Right cardiac atrium (tissue), 5 donors: ENCODE measurements at regions not wholly inside any gene's neighbourhood (a gene's known extent, or its start where the extent isn't known, plus 50 kb on each side); places are given as distances from the start of the nearest gene placed in this dataset.

Experiments used
- ATAC-seq, 2 donors: fragments of 200-7000 bp; cut with Tn5 transposase; one replicate each; pipeline versions ENCODE4 v1.8.0 to v1.9.1; 2020; ENCODE audit warnings: moderate library complexity in 2 of 2, mild to moderate bottlenecking in 1 of 2
- DNase-seq, 3 donors: peaks; one replicate each; pipeline ENCODE4 v3.0.0-alpha.2; 2020
- H3K27ac ChIP-seq: one replicate; pipeline ENCODE4 v1.5.1; 2013; ENCODE audit warnings: mild to moderate bottlenecking, low read length, control low read depth, moderate library complexity
- H3K27me3 ChIP-seq: one replicate; pipeline ENCODE4 v1.6.1; 2013; ENCODE audit not compliant: control insufficient read depth, insufficient read depth
- H3K4me1 ChIP-seq: one replicate; pipeline ENCODE4 v1.6.1; 2013; ENCODE audit warnings: low read length; ENCODE audit not compliant: control insufficient read depth, insufficient read depth
- H3K4me3 ChIP-seq: one replicate; pipeline ENCODE4 v1.5.1; 2013; ENCODE audit warnings: low read length, control low read depth
- H3K9me3 ChIP-seq: one replicate; pipeline ENCODE4 v1.6.1; 2013; ENCODE audit warnings: low read length; ENCODE audit not compliant: control insufficient read depth
- WGBS: extraction: QIAGEN DNeasy Blood & Tissue Kit; methylation state at CpG from one replicate; pipeline ENCODE4 v1.1.7; 2013; 5-methylcytosine and 5-hydroxymethylcytosine counted together
- intact Hi-C, 4 donors: fragments of 100-400 bp; cut with DNase I; formaldehyde crosslinking; loops; one replicate each; pipeline versions ENCODE4 v1.11.0 to v1.14.0; 2022 to 2023
- donor health status: healthy with polysubstance abuse.
- donor health status: DM: no; HTN: yes; CAD: no.
- donor health status: DM: no; HTN: no; CAD: no.
- donor health status: DM: no; HTN: yes; CAD: no; lungs with severe emphysema.
- donor health status: DM: yes; HTN: yes; CAD: no.

- Histone ChIP-seq H3K4me3 (no peak overlapping the region), H3K9me3 (no peaks in the 10 kb centered on the region), H3K27me3 (no peaks in the 10 kb centered on the region), H3K4me1 (no peaks in the 10 kb centered on the region), H3K27ac (no peak overlapping the region)
- intact Hi-C loops: no loop called here
- ATAC-seq (no peak), DNase-seq (no peak)
- 67% methylated on average over 2 of the region's 2 CpGs for WGBS
Measured at GRCh38 chr13:103405297-103405696, 339.1 kb upstream of the SLC10A2 start.

GRCh38 chr13:103403814-103404213, 337.6 kb upstream of the SLC10A2 start:
- Histone ChIP-seq H3K27me3 (no peaks in the 10 kb centered on the region), H3K4me1 (no peaks in the 10 kb centered on the region), H3K4me3 (no peak overlapping the region), H3K9me3 (no peaks in the 10 kb centered on the region), H3K27ac (no peak overlapping the region)
- intact Hi-C loops: no loop called here
- WGBS: 37% methylated on average over 1 of the region's 1 CpG
- DNase-seq: no peak
- no peak for ATAC-seq

GRCh38 chr13:103403148-103403740, 337.0 kb upstream of the SLC10A2 start:
- Histone ChIP-seq H3K27ac (no peak overlapping the region), H3K4me3 (no peak overlapping the region), H3K4me1 (no peaks in the 10 kb centered on the region), H3K9me3 (no peaks in the 10 kb centered on the region), H3K27me3 (no peaks in the 10 kb centered on the region)
- intact Hi-C loops: no loop called here
- ATAC-seq (no peak), DNase-seq (no peak)
- 90% methylated on average over 4 of the region's 4 CpGs for WGBS

- no peak overlapping the region for H3K4me3 ChIP-seq
Measured at GRCh38 chr13:103395139-103395538, 328.9 kb upstream of the SLC10A2 start.

GRCh38 chr13:103394618-103395017, 328.4 kb upstream of the SLC10A2 start:
- DNase-seq (no peak), ATAC-seq (no peak)
- WGBS: 85% methylated on average over 2 of the region's 2 CpGs
- H3K27ac ChIP-seq: no peak overlapping the region
- H3K4me1 ChIP-seq: no peaks in the 10 kb centered on the region
- H3K27me3 ChIP-seq: no peaks in the 10 kb centered on the region
- no peak overlapping the region for H3K4me3 ChIP-seq
- intact Hi-C loops: no loop called here
- H3K9me3 ChIP-seq: no peaks in the 10 kb centered on the region

More at GRCh38 chr13:103395139-103395538, 328.9 kb upstream of the SLC10A2 start:
- no peaks in the 10 kb centered on the region for H3K4me1 ChIP-seq
- 81% methylated on average over 2 of the region's 2 CpGs for WGBS
- H3K27ac ChIP-seq: no peak overlapping the region
- no peak for ATAC-seq
- DNase-seq: no peak
- H3K9me3 ChIP-seq: no peaks in the 10 kb centered on the region
- H3K27me3 ChIP-seq: no peaks in the 10 kb centered on the region
- intact Hi-C loops: no loop called here

- intact Hi-C loops: no loop called here
Measured at GRCh38 chr13:103391936-103392335, 325.7 kb upstream of the SLC10A2 start.

GRCh38 chr13:103388839-103389238, 322.6 kb upstream of the SLC10A2 start:
- Histone ChIP-seq H3K27me3 (no peaks in the 10 kb centered on the region), H3K27ac (no peak overlapping the region), H3K9me3 (no peaks in the 10 kb centered on the region), H3K4me1 (no peaks in the 10 kb centered on the region), H3K4me3 (no peak overlapping the region)
- DNase-seq: no peak
- intact Hi-C loops: no loop called here
- no peak for ATAC-seq
- 68% methylated on average over 1 of the region's 1 CpG for WGBS

More at GRCh38 chr13:103391936-103392335, 325.7 kb upstream of the SLC10A2 start:
- Histone ChIP-seq H3K27me3 (no peaks in the 10 kb centered on the region), H3K27ac (no peak overlapping the region), H3K9me3 (no peaks in the 10 kb centered on the region), H3K4me3 (no peak overlapping the region), H3K4me1 (no peaks in the 10 kb centered on the region)
- no peak for DNase-seq
- ATAC-seq: no peak
- WGBS: 54% methylated on average over 3 of the region's 3 CpGs

- intact Hi-C loops: no loop called here
- H3K4me3 ChIP-seq: no peak overlapping the region
- no peaks in the 10 kb centered on the region for H3K4me1 ChIP-seq
- ATAC-seq (peak in 1 of 2 donors; percentile 42), DNase-seq (no peak)
- peaks cover 1% of the 10 kb centered on the region for H3K9me3 ChIP-seq
- H3K27ac ChIP-seq: no peak overlapping the region
- 43% methylated on average over 3 of the region's 3 CpGs for WGBS
- H3K27me3 ChIP-seq: no peaks in the 10 kb centered on the region
Measured at GRCh38 chr13:103386341-103386740, 320.1 kb upstream of the SLC10A2 start.

- Histone ChIP-seq H3K27ac (no peak overlapping the region), H3K4me1 (no peaks in the 10 kb centered on the region), H3K27me3 (no peaks in the 10 kb centered on the region), H3K4me3 (no peak overlapping the region), H3K9me3 (no peaks in the 10 kb centered on the region)
- 68% methylated on average over 4 of the region's 4 CpGs for WGBS
- no peak for DNase-seq
- intact Hi-C loops: no loop called here
- ATAC-seq: no peak
Measured at GRCh38 chr13:103373916-103374315, 307.7 kb upstream of the SLC10A2 start.

GRCh38 chr13:103371271-103371670, 305.1 kb upstream of the SLC10A2 start:
- no peak overlapping the region for H3K27ac ChIP-seq
- no peaks in the 10 kb centered on the region for H3K4me1 ChIP-seq
- H3K27me3 ChIP-seq: no peaks in the 10 kb centered on the region
- no peak for DNase-seq
- ATAC-seq: no peak
- intact Hi-C loops: no loop called here
- H3K9me3 ChIP-seq: no peaks in the 10 kb centered on the region
- 68% methylated on average over 2 of the region's 2 CpGs for WGBS
- no peak overlapping the region for H3K4me3 ChIP-seq

- no peaks in the 10 kb centered on the region for H3K9me3 ChIP-seq
- no peaks in the 10 kb centered on the region for H3K4me1 ChIP-seq
- 73% methylated on average over 1 of the region's 1 CpG for WGBS
- intact Hi-C loops: no loop called here
- H3K27me3 ChIP-seq: no peaks in the 10 kb centered on the region
- ATAC-seq (no peak), DNase-seq (no peak)
- no peak overlapping the region for H3K27ac ChIP-seq
- no peak overlapping the region for H3K4me3 ChIP-seq
Measured at GRCh38 chr13:103370790-103371189, 304.6 kb upstream of the SLC10A2 start.
